Ishikawa (cell line): ENCODE measurements at regions not wholly inside any gene's neighbourhood (a gene's known extent, or its start where the extent isn't known, plus 50 kb on each side); places are given as distances from the start of the nearest gene placed in this dataset.

Source experiments
- CEBPB ChIP-seq: IDR thresholded peaks from 2 replicates; pipeline ENCODE4 v1.6.1; 2012
- CREB1 ChIP-seq: IDR thresholded peaks from 2 replicates; pipeline ENCODE4 v1.6.1; 2012; ENCODE audit warnings: low read depth
- NFIC ChIP-seq: IDR thresholded peaks from 2 replicates; pipeline ENCODE4 v1.6.1; 2012
- RAD21 ChIP-seq: IDR thresholded peaks from 2 replicates; pipeline ENCODE4 v1.6.1; 2012; ENCODE audit warnings: low read depth
- USF1 ChIP-seq: IDR thresholded peaks from 2 replicates; pipeline ENCODE4 v1.6.1; 2012
- TF ChIP-seq, protein P1 (sequence below): IDR thresholded peaks from 2 replicates; pipeline ENCODE4 v1.6.1; 2012

GRCh38 chr21:17460094-17460493, 52.7 kb upstream of the CXADR start:
- TF ChIP-seq RAD21 (no peak), CEBPB (no peak), NFIC (no peak), USF1 (no peak), CREB1 (no peak)
- TF ChIP-seq, protein P1, sequence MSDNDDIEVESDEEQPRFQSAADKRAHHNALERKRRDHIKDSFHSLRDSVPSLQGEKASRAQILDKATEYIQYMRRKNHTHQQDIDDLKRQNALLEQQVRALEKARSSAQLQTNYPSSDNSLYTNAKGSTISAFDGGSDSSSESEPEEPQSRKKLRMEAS: no peak
